ENCODE measurements at regions not wholly inside any gene's neighbourhood (a gene's known extent, or its start where the extent isn't known, plus 50 kb on each side); places are given as distances from the start of the nearest gene placed in this dataset.

DNA sequence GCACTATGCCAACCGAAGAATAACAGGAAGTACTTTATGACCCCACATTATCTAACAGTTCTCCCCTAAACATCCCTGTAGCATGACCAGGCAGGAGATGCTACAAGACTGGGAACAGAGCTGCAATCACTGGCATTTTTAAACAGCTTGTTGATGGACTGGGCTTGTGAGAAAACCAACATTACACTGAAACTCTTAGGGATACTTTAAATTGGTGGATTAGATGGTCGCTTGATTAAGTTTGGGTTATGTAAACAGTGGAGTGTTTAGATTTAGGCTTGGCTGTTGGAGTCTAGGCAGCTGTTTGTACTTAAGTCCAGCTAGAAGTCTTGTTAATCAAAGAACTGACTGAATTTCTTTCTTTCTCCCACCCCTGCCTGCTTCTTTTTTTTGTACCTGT, 234.1 kb upstream of the BMP2 start:
- no peak for DNase-seq

DNA sequence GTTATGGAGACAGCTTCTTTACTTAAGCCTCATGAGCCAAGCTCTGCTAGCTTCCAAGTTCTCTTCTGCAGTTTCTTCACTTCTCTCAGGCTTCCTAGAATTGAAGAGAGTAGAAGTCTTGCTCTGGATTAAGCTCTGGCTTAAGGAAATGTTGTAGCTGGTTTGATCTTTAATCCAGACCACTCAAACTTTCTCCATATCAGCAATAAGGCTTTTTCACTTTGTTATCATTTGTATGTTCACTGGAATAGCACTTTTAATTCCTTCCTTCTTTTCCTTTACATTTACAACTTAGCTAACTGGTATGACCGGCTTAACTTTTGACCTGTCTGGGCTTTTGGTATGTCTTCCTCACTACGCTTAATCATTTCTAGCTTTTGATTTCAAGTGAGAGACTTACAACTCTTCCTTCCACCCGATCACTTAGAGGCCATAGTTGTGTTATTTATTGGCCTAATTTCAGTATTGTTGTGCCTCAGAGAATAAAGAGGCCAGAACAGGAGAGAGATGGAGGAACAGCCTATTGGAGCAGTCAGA, 236.6 kb upstream of the BMP2 start:
- no peak for DNase-seq

DNA sequence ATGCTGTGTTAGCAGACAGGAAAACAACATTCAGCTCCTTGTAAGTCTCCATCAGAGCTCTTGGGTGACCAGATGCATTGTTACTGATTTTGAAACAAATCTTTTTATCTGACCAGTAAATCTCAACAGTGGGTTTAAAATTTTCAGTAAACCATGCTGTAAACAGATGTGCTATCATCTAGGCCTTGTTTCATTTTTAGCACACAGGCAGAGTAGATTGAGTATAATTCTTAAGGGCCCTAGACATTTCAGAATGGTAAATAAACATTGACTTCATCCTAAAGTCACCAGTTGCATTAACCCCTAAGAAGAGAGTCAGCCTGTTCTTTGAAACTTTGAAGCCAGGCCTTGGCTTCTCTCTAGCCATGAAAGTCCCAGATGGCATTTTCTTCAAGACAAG, 237.2 kb upstream of the BMP2 start:
- DNase-seq: no peak

DNA sequence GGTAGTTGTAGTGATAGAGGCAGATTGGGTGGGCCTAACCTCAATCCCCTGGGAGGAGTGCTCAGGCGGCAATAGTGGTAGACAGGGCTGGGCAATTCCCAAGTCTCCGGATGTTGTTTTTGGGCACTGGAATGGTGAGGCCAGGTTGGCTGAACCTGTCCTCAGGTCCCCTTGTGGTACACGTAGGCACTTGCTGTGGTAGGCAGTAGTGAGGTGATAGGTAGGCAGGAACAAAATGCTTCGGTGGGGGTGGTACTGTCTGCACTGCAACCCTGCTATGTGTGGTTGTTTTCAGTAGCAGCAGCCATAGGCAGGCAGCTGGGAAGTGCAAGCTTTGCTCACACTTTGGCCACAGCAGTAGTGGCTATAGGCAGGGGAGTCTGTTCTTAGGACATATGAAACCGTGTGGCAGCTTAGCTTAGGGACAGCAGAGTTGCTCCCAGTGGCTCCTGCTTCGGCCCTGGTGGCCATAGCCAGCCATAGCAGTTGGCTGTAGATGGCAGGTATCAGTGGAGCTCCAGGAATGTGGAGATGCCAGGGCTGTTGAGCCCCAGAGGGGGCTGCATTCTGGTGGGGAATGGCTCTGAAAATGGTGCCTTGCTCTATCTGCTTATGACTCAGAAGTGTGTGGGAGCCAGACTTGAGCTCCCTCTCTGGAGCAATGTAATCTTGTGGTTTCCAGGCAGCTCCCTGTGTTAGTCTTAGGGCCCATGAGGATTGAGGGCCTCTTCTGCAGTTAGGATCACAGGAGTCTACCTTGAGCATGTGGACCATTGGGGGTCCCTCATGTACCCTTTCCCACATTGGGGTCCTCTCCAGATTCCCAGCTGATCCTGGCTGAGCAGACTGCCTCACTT, 241.8 kb upstream of the BMP2 start:
- DNase-seq: no peak

DNA sequence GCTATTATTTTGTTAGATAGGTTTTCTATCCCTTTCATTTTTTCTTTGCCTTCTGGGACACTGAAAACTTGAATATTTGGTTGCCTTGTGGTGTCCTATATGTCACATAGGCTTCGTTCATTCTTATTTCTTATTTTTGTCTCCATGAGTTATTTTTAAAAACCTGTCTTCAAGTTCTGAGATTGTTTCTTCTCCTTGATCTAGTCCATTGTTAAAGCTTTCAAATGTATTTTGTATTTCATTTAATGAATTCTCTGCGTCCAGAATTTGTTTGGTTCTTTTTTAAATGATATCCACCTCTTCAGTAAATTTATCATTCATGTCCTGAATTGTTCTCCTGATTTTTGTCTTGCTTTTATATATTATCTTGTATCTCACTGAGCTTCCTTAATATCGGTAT, 243.2 kb upstream of the BMP2 start:
- DNase-seq: no peak

- no peak for DNase-seq
Measured at GRCh38 chr20:6519556-6519955, 247.9 kb upstream of the BMP2 start.

- DNase-seq: no peak
Measured at GRCh38 chr20:6515261-6515660, 252.2 kb upstream of the BMP2 start.

- no peak for DNase-seq
Measured at GRCh38 chr20:6513599-6513998, 253.9 kb upstream of the BMP2 start.

DNA sequence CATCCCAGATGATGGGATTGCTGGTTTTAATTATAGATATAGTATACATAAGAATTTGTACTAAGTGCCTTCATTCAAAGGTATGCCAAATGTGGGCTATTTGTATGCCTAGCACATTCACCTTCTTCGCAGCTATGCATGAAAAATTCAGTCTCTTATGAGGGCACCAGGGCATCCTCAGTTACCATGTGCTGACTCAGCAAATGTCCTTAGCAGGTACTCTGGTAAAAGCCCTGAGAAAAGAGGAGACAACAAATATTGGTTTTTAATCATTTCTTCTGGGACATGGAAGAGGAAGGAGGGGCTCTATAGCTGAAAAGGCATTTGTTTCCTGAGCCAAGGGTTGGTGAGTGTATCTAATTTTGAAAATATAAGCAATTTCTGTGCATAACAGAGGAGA, 258.1 kb upstream of the BMP2 start:
- no peak for DNase-seq

- no peak for DNase-seq
Measured at GRCh38 chr20:6506906-6507305, 260.6 kb upstream of the BMP2 start.

DNA sequence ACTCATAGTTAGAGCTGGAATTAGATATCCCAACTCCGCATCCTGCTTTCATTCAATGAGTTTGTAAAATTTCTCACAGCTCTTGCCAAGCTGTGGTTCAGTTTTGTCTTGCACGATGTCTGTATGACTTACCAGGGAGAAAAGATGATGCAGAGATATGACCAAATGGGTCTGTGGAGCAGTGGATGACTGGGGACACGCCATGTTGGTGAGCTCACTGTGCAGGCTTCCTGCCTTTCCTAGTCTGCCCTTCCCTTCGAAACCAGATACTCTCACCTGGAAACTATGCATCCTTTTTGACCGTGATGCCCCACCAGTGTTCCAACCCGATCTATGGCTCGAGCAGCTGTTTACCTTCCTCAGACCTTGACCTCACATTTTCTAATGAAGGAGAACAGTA, 262.7 kb upstream of the BMP2 start:
- no peak for DNase-seq

- DNase-seq: no peak
Measured at GRCh38 chr20:6504179-6504578, 263.3 kb upstream of the BMP2 start.

GRCh38 chr20:6502999-6503398, 264.5 kb upstream of the BMP2 start:
- DNase-seq: no peak

DNA sequence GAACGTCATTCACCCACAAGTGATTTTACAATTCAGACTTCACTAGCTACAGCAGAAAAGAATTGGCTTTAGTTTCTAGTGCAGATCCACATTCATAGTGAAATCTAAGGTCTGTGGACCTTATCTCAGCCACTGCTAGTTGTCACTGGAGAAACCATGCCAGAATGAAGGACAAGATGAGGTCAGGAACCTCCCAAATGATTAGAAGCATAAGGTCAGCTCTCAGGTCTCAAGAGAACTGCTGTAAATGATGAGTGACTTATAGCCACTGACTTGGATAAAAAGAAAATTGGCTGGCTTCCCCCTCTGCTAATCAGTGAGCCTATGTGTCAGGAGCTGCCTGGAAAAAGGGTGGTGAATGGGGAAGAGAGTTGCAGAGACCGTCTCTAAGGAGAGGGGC, 265.3 kb upstream of the BMP2 start:
- DNase-seq: no peak

GRCh38 chr20:6501061-6501460, 266.4 kb upstream of the BMP2 start:
- peak; percentile 66 for DNase-seq

- no peak for DNase-seq
Measured at GRCh38 chr20:6499566-6499965, 267.9 kb upstream of the BMP2 start.

- no peak for DNase-seq
Measured at GRCh38 chr20:6496874-6497273, 270.6 kb upstream of the BMP2 start.

- DNase-seq: no peak
Measured at GRCh38 chr20:6495907-6496306, 271.6 kb upstream of the BMP2 start.

DNA sequence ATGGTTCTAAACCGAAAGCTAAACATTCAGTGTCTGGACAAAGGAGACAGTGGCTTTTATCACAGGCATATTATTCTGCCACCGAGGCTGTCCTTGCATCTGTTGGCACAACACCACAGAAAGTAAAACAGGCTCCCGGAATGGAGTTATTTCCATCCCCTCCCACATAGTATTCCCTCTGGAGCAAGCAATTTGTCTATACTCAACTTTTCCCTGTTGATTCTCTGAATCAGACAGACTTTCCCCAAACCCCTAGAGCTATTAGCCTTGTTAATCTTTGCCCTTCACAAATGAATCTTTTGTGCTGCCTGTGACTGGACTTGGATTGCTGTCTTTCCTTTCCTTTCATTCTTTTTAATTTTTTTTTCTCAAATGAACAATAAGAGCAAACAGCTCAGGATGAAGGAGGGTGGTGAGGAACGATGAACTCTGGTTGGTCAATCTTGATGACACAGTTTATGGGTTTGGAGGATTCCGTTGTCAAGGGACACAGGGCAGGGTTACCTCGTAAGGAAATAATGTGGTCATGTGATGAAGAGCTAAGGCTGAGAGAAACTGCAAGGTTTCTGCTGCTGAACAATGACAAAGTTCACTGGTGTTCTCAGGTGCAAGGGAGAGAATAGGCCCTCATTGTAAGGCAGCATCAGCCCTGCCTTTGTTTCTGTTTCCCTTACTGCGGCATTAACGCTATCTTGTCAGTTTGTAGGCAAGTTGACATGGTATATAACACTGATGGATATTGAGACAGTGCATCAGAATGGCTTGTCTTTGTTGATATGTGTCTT, 275.0 kb upstream of the BMP2 start:
- DNase-seq: peak; percentile 46

- no peak for DNase-seq
Measured at GRCh38 chr20:6490849-6491248, 276.6 kb upstream of the BMP2 start.

- no peak for DNase-seq
Measured at GRCh38 chr20:6489361-6490171, 277.9 kb upstream of the BMP2 start.

DNA sequence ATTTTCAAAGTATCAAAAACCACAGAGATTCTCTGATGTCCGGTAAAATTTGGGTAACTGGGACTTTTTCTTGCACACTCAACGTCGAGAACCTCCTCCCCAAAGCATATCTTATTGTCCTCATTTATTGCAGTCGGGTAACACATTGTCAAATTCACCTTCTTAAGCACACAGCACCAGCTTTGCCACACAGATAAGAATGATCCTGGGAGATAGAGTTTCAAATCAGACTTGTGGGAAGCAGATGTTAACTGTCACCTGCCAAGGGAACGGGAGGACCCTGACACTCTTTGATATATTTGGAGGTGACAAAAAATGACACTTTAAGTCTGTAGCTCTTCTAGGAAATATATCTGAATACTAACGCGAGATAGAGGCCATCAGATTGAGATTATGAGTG, 282.1 kb upstream of the BMP2 start:
- no peak for DNase-seq

DNA sequence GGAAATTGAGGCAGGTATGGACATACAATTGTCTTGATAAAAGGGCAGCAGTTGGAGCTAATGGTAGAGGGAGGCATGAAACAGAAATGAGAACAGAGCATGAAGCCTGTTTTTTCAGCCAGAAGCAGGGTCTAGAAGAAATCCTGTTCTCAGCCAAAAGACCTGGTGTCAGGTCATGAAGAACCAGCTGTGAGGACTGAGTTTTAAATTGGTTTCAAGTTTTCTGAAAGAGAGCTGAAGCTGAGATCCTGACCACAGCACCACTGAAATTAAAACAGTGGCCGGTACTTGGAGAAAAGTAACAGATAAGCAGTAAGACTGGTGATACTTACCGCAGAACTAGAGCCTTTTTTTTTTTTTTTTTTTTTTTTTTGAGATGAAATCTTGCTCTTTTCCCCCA, 283.8 kb upstream of the BMP2 start:
- no peak for DNase-seq

Data from T1000 (cell line).